Sigmoid colon (tissue), 4 donors: ENCODE measurements at regions not wholly inside any gene's neighbourhood (a gene's known extent, or its start where the extent isn't known, plus 50 kb on each side); places are given as distances from the start of the nearest gene placed in this dataset.

Source experiments
- CTCF ChIP-seq, 4 experiments: fragments of 450-650 bp in 3 of 4; fragments of 200-600 bp in 1 of 4; IDR thresholded peaks; one replicate each; pipeline ENCODE4 v1.5.1; 2016 to 2019; ENCODE audit warnings: antibody characterized with exemption in 4 of 4, mild to moderate bottlenecking in 3 of 4, moderate library complexity in 2 of 4
- EP300 ChIP-seq, 4 donors: sonication (generic); formaldehyde crosslinking; IDR thresholded peaks; one replicate each; pipeline ENCODE4 v1.6.1; 2017; ENCODE audit warnings: antibody characterized with exemption in 4 of 4
- POLR2A ChIP-seq, 2 donors: fragments of 450-650 bp; IDR thresholded peaks; one replicate each; pipeline ENCODE4 v1.6.1; 2016; ENCODE audit warnings: antibody characterized with exemption in 2 of 2, mild to moderate bottlenecking in 2 of 2, moderate library complexity in 2 of 2
- POLR2AphosphoS5 ChIP-seq, 4 donors: sonication (generic); formaldehyde crosslinking; IDR thresholded peaks; one replicate each; pipeline ENCODE4 v1.6.1; 2017; ENCODE audit warnings: antibody characterized with exemption in 4 of 4

GRCh38 chr18:47387864-47388263 lies 136.4 kb upstream of the SKOR2 start:
- TF ChIP-seq POLR2AphosphoS5 (IDR thresholded peaks at IDR 0.05) (no peak), CTCF (IDR thresholded peaks at IDR 0.05) (no peak), POLR2A (IDR thresholded peaks at IDR 0.05) (no peak), EP300 (IDR thresholded peaks at IDR 0.05) (no peak)
